NCI-H82 (cell line): ENCODE measurements at regions not wholly inside any gene's neighbourhood (a gene's known extent, or its start where the extent isn't known, plus 50 kb on each side); places are given as distances from the start of the nearest gene placed in this dataset.

Source experiments
- DNase-seq: peaks from one replicate; lab custom pipeline; 2025; lab: John Stamatoyannopoulos, UW

- DNase-seq: no peak
These were observed 128.7 kb upstream of the ATP6AP2 start for GRCh38 chrX:40452031-40452430.

GRCh38 chrX:40449956-40450706, 130.6 kb upstream of the ATP6AP2 start:
- DNase-seq: no peak

GRCh38 chrX:40449396-40449795, 131.4 kb upstream of the ATP6AP2 start:
- no peak for DNase-seq

- no peak for DNase-seq
These were observed 132.0 kb upstream of the ATP6AP2 start for GRCh38 chrX:40448793-40449192.

- peak; percentile 36 for DNase-seq
These were observed 133.8 kb upstream of the ATP6AP2 start for GRCh38 chrX:40446921-40447320.

GRCh38 chrX:40445691-40446090, 135.1 kb upstream of the ATP6AP2 start:
- no peak for DNase-seq

GRCh38 chrX:40444798-40445496, 135.8 kb upstream of the ATP6AP2 start:
- peak; percentile 62 for DNase-seq

- peak; percentile 34 for DNase-seq
These were observed 136.6 kb upstream of the ATP6AP2 start for GRCh38 chrX:40444133-40444532.

- DNase-seq: peak; percentile 21
These were observed 139.9 kb upstream of the ATP6AP2 start for GRCh38 chrX:40440866-40441265.

GRCh38 chrX:40439625-40440532, 140.9 kb upstream of the ATP6AP2 start:
- DNase-seq: no peak

GRCh38 chrX:40437348-40437747, 143.4 kb upstream of the ATP6AP2 start:
- DNase-seq: no peak

GRCh38 chrX:40434947-40435346, 145.8 kb upstream of the ATP6AP2 start:
- peak; percentile 95 for DNase-seq

- DNase-seq: peak; percentile 36
These were observed 146.3 kb upstream of the ATP6AP2 start for GRCh38 chrX:40434443-40434842.

- DNase-seq: no peak
These were observed 147.6 kb upstream of the ATP6AP2 start for GRCh38 chrX:40433160-40433559.

- no peak for DNase-seq
These were observed 156.5 kb upstream of the ATP6AP2 start for GRCh38 chrX:40424259-40424658.

GRCh38 chrX:40423299-40423698, 157.5 kb upstream of the ATP6AP2 start:
- peak; percentile 2 for DNase-seq

GRCh38 chrX:40422021-40422420, 158.7 kb upstream of the ATP6AP2 start:
- no peak for DNase-seq

GRCh38 chrX:40420899-40421729, 159.7 kb upstream of the ATP6AP2 start:
- no peak for DNase-seq

- no peak for DNase-seq
These were observed 162.0 kb upstream of the ATP6AP2 start for GRCh38 chrX:40418813-40419195.

- DNase-seq: no peak
These were observed 162.5 kb upstream of the ATP6AP2 start for GRCh38 chrX:40418146-40418812.

- DNase-seq: no peak
These were observed 165.1 kb upstream of the ATP6AP2 start for GRCh38 chrX:40415675-40416074.
